Hematopoietic multipotent progenitor cell treated with erythropoietin and hydrocortisone succinate and interleukin-3 and kit ligand, for 8 days (in vitro differentiated cells): ENCODE measurements at regions not wholly inside any gene's neighbourhood (a gene's known extent, or its start where the extent isn't known, plus 50 kb on each side); places are given as distances from the start of the nearest gene placed in this dataset.
A peak's percentile ranks its signal among the peaks of the same experiment; 100 is the strongest.
"Not testable (repeated sequence)": the region's sequence is repeated elsewhere in the genome, so short reads cannot be mapped to it uniquely, and the experiment has no call there.

Experiments used
- DNase-seq: peaks from one replicate; pipeline ENCODE4 v3.0.0-alpha.2; 2015

- no peak for DNase-seq
Measured at GRCh38 chr6:99668036-99668705, 61.5 kb downstream of the PRDM13 start.

DNA sequence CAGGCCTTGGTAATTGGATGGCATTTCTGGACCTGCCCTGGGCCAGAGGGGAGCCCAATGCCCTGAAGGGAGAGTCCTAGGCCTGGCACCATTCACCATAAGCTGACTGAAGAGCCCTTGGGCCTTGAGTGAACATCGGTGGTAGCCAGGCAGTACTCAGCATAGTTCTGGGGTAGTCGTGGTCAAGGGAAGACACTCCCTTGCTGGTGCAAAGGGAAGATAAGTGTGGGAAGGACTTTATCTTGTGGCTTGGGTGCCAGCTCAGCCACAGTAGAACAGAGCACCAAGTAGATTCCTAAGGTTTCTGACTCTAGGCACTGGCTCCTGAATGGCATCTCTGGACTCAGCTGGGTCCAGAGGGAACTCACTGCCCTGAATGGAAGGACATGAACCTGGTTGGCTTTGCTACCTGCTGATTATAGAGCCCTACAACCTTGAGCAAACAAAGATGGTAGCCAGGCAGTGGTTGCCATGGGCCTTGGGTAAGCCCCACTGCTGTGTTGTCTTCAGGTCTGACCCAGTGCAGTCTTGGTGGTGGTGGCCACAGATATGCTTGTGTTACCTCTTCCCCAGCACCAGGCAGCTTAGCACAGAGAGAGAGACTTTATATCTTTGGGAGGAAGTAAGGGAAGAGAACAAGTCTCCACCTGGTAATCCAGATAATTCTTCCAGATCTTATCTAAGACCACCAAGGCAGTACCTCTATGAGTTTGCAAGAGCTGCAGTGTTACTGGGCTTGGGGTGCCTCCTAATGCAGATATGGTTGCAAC is 83.5 kb downstream of the PRDM13 start:
- peak; percentile 86 for DNase-seq

GRCh38 chr6:99702287-99702686 is 95.7 kb downstream of the PRDM13 start:
- DNase-seq: not testable (repeated sequence)

DNA sequence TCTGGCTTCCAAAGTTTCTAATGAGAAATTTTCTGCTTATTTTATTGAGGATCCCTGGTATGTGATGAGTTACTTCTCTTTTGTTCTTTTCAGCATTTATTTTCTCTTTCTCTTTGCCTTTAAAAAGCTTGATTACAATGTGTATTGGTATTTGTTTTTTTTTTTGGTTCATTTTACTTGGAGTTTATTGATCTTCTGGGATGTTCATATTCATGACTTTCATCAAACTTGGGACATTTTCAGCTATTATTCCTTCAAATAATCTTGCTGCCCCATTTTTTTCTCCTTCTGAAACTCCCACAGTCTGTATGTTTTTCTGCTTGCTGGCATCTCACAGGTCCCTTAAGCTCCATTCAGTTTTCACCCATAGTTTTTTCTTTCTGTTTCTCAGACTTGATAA is 102.4 kb downstream of the PRDM13 start:
- DNase-seq: no peak

GRCh38 chr6:99711302-99711701 is 104.7 kb downstream of the PRDM13 start:
- peak; percentile 16 for DNase-seq

- DNase-seq: no peak
Measured at GRCh38 chr6:99711925-99712324, 105.3 kb downstream of the PRDM13 start.

GRCh38 chr6:99712519-99712918 is 105.9 kb downstream of the PRDM13 start:
- DNase-seq: no peak

- not testable (repeated sequence) for DNase-seq
Measured at GRCh38 chr6:99722043-99722442, 115.4 kb downstream of the PRDM13 start.

- not testable (repeated sequence) for DNase-seq
Measured at GRCh38 chr6:99730237-99730636, 123.6 kb downstream of the PRDM13 start.

DNA sequence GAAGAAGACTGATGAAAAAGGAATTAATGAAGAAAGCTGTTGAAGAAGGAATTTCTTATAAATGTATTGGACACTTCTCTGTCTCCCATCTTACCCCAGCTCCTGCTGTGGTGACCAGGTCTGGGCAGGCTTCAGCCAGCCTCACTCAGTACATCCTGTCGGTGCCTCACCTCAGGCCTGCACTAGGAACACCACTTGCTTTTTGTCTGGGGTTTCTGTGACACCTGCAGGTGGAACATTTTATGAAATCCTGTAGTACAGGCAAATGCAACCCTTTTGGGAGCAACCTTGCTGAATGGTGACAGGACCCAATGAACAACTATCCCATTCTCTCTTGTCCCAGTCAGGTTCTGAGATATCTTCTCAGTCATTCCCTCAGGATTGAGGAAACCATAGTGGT is 129.7 kb downstream of the PRDM13 start:
- DNase-seq: peak; percentile 17

- DNase-seq: no peak
Measured at GRCh38 chr6:99739526-99739925, 132.9 kb downstream of the PRDM13 start.

- DNase-seq: no peak
Measured at GRCh38 chr6:99741092-99741491, 134.5 kb downstream of the PRDM13 start.

GRCh38 chr6:99743647-99744046 is 137.0 kb downstream of the PRDM13 start:
- no peak for DNase-seq

DNA sequence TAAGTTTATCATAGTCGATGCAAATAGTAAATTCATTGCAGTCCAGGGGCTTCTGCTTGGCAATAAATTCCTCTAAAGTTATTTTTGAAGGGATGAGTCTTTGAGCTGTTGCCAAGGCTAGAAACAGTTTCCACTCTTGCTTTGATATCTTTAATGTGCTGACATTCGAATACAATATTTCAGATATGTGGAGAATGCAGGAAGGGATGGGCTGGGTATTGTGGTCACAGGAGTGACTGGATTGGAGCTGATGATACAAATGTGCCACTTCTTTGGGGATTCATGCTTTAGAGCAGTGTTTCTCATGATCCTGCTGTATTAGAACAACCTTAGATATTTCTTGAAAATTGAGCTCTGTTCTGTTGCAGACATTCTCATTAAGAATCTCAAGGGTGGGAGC is 139.0 kb downstream of the PRDM13 start:
- DNase-seq: no peak

- DNase-seq: peak; percentile 78
Measured at GRCh38 chr6:99746261-99746895, 139.7 kb downstream of the PRDM13 start.

DNA sequence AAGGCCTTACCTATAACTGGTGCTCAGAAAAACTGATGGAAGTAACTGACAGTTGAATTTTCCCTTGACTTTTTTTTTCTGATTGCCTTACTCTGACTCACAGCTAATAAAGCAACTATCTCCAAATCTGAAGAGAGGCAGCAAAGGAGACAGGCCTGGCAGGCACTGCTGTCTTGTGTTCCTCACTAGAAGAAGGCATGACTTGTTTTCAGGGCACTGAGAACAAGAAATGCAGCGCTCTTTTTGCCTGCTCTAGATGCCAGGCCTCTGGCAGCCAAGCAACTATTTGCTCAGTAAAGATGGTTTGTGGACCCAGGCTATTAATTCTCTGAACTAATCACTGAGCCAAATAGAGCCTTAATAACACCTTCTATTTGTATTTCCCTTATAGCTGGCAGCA is 155.1 kb downstream of the PRDM13 start:
- no peak for DNase-seq

DNA sequence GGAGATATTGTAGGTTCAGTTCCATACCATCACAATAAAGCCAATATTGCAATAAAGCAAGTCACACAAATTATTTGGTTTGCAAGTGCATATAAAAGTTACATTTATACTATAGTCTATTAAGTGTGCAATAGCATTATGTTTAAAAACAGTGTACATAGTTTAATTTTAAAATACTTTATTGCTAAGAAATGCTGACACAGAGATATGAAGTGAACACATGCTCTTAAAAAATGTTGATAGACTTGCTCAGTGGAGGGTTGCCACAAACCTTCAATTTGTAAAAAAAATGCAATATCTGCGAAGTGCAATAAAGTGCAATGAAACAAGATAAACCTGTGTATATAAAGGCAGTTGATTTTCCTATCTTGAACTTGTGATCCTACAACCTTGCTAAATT is 161.5 kb downstream of the PRDM13 start:
- DNase-seq: no peak

GRCh38 chr6:99779631-99780555 is 173.3 kb downstream of the PRDM13 start:
- DNase-seq: no peak

DNA sequence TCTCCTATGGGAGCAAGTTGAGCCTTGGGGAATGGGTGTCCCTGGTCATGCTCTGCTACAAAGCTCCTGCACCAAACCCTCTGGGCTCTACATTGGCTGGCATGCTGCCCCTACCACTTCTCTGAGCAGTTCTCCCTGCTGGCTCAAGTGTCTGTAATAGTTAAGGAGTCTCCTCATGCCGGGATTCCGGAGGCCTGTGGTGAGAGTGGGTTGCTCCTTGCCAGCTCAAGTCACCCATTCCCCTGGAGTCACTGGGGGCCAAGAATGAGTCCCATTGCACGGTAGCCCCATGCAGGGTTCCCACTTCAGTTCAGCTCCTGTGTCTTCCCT is 173.9 kb downstream of the PRDM13 start:
- no peak for DNase-seq

DNA sequence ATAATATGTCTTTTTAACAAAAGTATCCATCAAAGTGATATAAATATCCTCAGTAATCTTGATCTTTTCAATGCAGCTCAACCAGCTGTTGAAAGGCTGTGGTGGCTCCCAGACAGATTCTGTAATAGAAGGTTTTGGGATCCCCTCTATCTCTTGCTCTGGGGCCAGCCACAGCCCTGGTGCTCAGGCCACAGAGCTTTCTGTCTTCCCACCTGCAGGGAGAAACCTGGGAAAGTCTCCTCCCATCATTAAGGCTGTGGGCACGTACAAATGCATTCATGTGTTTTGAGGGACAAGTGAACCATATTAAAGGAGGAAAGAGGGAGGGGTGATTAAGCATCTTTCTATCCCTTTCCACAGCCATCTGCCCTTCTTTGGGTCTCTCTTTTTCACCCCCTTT is 183.1 kb downstream of the PRDM13 start:
- no peak for DNase-seq

DNA sequence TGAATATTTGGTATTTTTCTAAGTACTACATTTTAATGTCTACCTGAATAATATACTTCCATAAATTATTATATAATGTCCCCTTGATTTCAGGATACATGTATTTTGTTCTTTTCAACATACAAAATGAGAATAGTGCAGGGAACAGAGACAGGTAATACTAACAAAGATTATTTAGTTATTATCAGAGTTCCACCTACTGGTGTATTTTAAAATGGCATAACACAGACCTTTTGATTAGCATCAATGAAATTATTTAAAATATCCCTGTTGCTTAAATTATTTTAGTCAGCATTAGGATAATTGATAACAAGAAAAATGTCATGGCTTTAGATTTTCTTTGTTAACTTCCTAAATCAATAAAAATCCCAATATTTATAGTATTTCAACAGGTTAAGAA is 184.0 kb downstream of the PRDM13 start:
- DNase-seq: peak; percentile 6

DNA sequence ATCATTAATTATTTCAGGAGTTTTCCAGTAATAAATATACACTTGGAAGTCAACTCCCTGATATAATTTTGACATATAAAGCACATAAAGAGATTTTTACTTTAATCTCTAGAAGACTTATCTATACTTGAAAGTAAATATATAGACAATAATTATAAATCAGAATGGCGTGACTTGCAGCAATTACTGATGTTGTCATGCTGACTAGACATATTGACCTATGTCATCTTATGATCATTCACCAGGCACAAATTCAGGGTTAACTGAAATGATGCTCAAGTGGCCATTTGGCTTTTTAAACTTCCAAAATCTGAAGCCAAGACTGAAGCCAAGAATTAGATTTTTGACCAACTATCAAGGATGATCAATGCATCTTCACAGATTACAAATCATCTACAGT is 192.2 kb downstream of the MCHR2 start:
- DNase-seq: no peak

DNA sequence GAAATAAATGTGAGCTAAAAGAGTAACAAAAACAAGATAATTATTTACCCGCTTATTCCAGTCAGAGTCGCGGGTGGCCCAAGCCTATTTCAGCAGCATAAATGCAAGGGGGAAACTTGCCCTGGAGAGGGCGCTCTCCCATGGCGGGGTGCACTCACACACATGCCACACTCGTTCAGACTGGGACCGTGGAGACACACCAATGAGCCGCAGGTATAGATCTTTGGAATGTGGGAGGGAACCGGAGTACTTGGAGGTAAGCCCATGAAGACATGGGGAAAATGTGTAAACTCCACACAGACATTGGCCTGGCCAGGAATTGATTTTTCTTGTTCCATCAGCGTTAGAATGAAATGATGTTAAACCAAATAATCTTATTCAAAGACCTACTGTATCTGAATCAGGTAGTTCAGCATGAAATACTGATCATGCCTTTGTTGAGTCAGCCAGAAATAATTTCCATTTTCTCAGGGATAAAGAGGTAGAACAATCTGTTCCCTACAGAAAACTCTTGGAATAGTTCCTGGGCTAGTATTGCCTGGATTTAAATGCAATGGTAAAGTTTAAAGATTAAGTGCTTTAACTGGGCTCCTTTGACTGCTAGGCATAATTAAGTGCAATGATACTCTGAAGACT is 191.5 kb downstream of the MCHR2 start:
- no peak for DNase-seq
